Thyroid gland (tissue), 4 donors: ENCODE measurements at regions not wholly inside any gene's neighbourhood (a gene's known extent, or its start where the extent isn't known, plus 50 kb on each side); places are given as distances from the start of the nearest gene placed in this dataset.
"Not testable (repeated sequence)": the region's sequence is repeated elsewhere in the genome, so short reads cannot be mapped to it uniquely, and the experiment has no call there.

Source experiments
- DNase-seq, 2 donors: peaks; one replicate each; pipeline ENCODE4 v3.0.0-alpha.2; 2019
- H3K27ac ChIP-seq, 3 donors: fragments of 200-600 bp; sonication (generic); 1 replicate in 2 of 3; 2 replicates in 1 of 3; pipeline ENCODE4 v1.5.1; 2016 to 2019; ENCODE audit warnings: mild to moderate bottlenecking in 1 of 3, moderate library complexity in 1 of 3
- H3K27me3 ChIP-seq: fragments of 200-600 bp; sonication (generic); one replicate; pipeline ENCODE4 v1.5.1; 2019
- H3K36me3 ChIP-seq, 2 donors: fragments of 200-600 bp; sonication (generic); one replicate each; pipeline ENCODE4 v1.5.1; 2016 to 2019
- H3K4me1 ChIP-seq, 2 donors: fragments of 200-600 bp; sonication (generic); one replicate each; pipeline ENCODE4 v1.5.1; 2017 to 2019
- H3K4me3 ChIP-seq, 3 donors: fragments of 200-600 bp; sonication (generic); replicated peaks in 1 of 3; 1 replicate in 2 of 3; 2 replicates in 1 of 3; pipeline ENCODE4 v1.5.1; 2016; ENCODE audit warnings: mild to moderate bottlenecking in 1 of 3
- H3K9me3 ChIP-seq: fragments of 200-600 bp; sonication (generic); one replicate; pipeline ENCODE4 v1.5.1; 2017
- WGBS, 2 donors: methylation state at CpG; one replicate each; pipeline ENCODE4 v1.1.5; 2017; 5-methylcytosine and 5-hydroxymethylcytosine counted together
- intact Hi-C: fragments of 100-400 bp; cut with DNase I; formaldehyde crosslinking; loops from one replicate; pipeline ENCODE4 v1.15.1; 2023

DNA sequence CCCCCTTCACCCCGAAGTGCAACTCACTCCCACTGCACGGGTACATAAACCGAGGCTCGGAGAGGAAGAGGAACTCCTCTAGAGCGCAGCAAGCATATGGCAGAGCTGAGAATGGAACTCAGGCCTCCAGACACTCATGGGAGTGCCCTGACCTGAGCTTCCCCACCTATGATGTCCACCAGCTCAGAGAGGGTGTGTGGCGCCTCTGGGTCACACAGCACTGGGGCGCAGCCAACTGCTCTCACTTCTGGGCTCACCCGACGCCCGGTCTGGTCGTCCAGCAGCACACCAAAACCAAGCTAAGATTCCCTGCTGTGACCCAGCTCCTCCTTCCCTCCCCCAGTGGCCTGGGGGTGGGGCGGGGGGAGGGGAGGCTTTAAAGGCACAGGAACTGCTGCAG is 904.3 kb downstream of the TUBA3C start:
- intact Hi-C loops, H3K4me1 ChIP-seq, H3K4me3 ChIP-seq, H3K27ac ChIP-seq, H3K36me3 ChIP-seq, H3K27me3 ChIP-seq, DNase-seq, H3K9me3 ChIP-seq: not testable (repeated sequence)
- WGBS, 2 donors: 85 to 96% methylated on average over 5 of the region's 12 CpGs

GRCh38 chr13:18276280-18276679 is 905.3 kb downstream of the TUBA3C start:
- H3K36me3 ChIP-seq, H3K9me3 ChIP-seq, H3K4me1 ChIP-seq, intact Hi-C loops, DNase-seq, H3K27ac ChIP-seq, H3K4me3 ChIP-seq, H3K27me3 ChIP-seq: not testable (repeated sequence)
- WGBS, 2 donors: 60% methylated on average over 3 of the region's 6 CpGs; no CpG with 5 or more reads in 1 of the 2 donors

DNA sequence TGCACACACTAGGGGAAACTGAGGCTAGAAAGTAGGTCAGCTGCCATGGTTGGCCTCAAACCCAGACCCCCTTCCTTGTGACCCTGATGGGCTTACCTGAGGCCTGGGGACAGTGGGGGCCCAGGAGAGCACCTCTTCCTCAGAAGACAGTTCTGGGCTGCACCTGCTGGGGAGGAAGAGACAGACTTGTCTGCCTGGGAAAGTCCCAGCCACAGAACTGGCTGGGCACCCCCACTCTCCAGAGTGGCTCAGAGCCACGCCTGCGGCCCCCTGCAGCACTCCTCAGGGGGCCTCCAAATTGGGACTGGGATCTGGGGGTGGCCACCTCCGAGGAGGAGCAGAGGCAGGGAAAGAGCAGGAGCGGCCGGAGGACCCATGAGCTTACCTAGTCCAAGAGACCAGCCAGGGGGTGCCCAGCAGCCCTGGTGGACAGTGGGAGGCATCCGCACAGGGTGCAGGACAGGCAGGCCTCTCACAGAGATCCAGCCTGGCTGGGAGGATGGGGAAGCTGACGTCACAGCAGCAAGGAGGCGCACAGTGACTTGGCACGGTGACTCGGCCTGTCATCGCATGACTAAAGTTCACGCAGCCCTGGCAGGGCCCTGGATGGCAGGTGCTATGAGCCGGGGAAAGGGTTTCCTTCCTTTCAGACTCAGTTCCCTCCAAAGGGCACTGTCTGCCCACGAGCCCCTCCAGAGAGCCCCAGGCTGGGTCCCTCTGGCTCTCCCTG is 907.7 kb downstream of the TUBA3C start:
- DNase-seq, H3K36me3 ChIP-seq, intact Hi-C loops, H3K9me3 ChIP-seq, H3K4me3 ChIP-seq, H3K4me1 ChIP-seq, H3K27ac ChIP-seq, H3K27me3 ChIP-seq: not testable (repeated sequence)
- WGBS, 2 donors: 40% methylated on average over 1 of the region's 14 CpGs; no CpG with 5 or more reads in 1 of the 2 donors

- WGBS, 2 donors: 80% methylated on average over 25 of the region's 25 CpGs; no CpG with 5 or more reads in 1 of the 2 donors
- H3K4me1 ChIP-seq, H3K36me3 ChIP-seq, intact Hi-C loops, H3K4me3 ChIP-seq, H3K9me3 ChIP-seq, H3K27me3 ChIP-seq, H3K27ac ChIP-seq, DNase-seq: not testable (repeated sequence)
Observed at GRCh38 chr13:18258801-18259419, 922.7 kb downstream of the TUBA3C start.

DNA sequence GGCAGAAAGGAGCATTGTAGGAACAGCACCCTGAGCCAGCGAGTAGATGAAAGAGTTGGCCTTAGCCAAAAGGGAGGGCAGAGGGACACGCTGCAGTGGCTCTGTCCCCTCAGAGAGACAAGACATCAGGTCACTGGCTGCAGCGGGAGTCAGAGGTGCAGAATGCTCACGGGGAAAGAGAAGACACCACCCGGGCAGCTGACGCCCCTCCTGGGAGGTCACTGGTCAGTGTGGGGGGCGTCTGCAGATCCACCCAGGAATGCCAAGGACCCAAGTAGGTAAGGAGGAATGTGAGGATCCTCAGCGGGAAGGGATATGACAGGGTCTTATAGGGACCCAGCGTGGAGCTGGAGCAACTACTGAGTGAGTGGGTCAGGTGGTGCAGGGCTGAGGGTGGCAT is 923.9 kb downstream of the TUBA3C start:
- H3K4me3 ChIP-seq, H3K27me3 ChIP-seq, DNase-seq, H3K36me3 ChIP-seq, H3K4me1 ChIP-seq, H3K27ac ChIP-seq, intact Hi-C loops, H3K9me3 ChIP-seq: not testable (repeated sequence)
- 77 to 90% methylated on average over 6 to 8 of the region's 9 CpGs for WGBS, 2 donors

GRCh38 chr13:18252848-18253247 is 928.8 kb downstream of the TUBA3C start:
- H3K4me3 ChIP-seq, DNase-seq, H3K27ac ChIP-seq, H3K27me3 ChIP-seq, H3K36me3 ChIP-seq, intact Hi-C loops, H3K9me3 ChIP-seq, H3K4me1 ChIP-seq: not testable (repeated sequence)
- no CpG with 5 or more reads among the region's 12 CpGs for WGBS, 2 donors

DNA sequence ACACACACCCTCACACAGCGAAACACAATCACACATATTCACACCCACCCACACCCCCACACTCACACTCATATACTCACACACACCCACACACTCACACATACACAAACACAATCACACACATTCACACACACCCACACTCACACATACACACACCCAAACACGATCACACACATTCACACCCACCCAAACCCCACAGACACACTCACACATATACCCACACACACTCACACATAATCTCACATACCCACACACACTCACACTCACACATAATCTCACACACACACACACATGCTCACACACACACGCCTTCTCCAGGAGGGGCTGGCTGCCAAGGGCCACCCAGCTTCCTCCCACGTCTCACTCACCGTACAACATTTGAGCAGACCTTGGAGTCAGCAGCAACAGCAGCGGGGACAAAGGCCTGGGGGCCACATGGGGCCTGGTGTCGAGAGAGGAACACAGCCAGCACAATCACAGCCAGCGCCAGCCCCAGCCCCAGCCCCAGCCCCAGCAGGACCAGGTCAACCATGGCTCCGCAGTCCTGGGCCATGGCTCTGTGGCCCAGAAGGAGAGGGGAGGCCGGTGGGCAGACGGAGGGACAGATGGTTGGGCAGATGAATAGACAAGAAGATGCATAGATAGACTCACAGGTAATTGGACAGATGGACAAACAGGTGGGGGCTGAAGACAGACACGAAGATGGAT is 932.9 kb downstream of the TUBA3C start:
- intact Hi-C loops: not testable (repeated sequence)

DNA sequence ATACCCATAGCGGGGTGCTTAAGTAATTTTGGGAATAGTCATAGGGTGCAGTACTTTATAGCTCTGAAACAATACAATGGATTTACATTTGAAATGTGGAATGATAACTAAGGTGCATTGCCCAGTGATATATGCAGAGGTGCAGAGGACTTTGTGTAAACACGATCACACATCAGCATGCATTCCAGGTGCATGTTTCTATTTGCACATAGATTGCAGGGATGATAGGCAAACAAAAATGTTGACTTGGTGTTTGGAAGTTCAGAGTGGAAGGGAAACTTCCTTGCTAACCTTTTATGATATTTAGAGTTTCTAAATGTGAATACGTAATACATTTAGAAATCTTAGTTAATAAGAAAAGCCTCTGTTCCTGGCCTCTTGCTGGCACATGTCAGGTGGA is 941.5 kb downstream of the TUBA3C start:
- H3K4me1 ChIP-seq, DNase-seq, H3K9me3 ChIP-seq, H3K4me3 ChIP-seq, H3K27me3 ChIP-seq, intact Hi-C loops, H3K27ac ChIP-seq, H3K36me3 ChIP-seq: not testable (repeated sequence)
- 60 to 73% methylated on average over 3 of the region's 3 CpGs for WGBS, 2 donors

More for the DNA sequence above, 932.9 kb downstream of the TUBA3C start:
- H3K4me3 ChIP-seq, H3K27ac ChIP-seq, DNase-seq, H3K4me1 ChIP-seq, H3K9me3 ChIP-seq, H3K27me3 ChIP-seq, H3K36me3 ChIP-seq: not testable (repeated sequence)
- 88 to 95% methylated on average over 7 to 12 of the region's 12 CpGs for WGBS, 2 donors

- 38 to 57% methylated on average over 5 of the region's 5 CpGs for WGBS, 2 donors
- H3K4me3 ChIP-seq, H3K36me3 ChIP-seq, H3K9me3 ChIP-seq, H3K27ac ChIP-seq, DNase-seq, H3K4me1 ChIP-seq, intact Hi-C loops, H3K27me3 ChIP-seq: not testable (repeated sequence)
Observed at GRCh38 chr13:18238586-18238985, 943.0 kb downstream of the TUBA3C start.
